ENCODE measurements at regions not wholly inside any gene's neighbourhood (a gene's known extent, or its start where the extent isn't known, plus 50 kb on each side); places are given as distances from the start of the nearest gene placed in this dataset.

- TF ChIP-seq POLR2AphosphoS5 (IDR thresholded peaks at IDR 0.05; ENCODE audit: borderline replicate concordance, low read depth, low read length) = no peak
- no peak for TF ChIP-seq EZH2 (IDR thresholded peaks at IDR 0.05)
- no peak for TF ChIP-seq FOXP2 (optimal IDR thresholded peaks at IDR 0.05; ENCODE audit: control extremely low read depth, extremely low read length, insufficient read depth)
These were observed 301.3 kb upstream of the GALNT5 start for GRCh38 chr2:156956161-156956560.

Data from SK-N-MC (cell line).